ENCODE measurements at regions not wholly inside any gene's neighbourhood (a gene's known extent, or its start where the extent isn't known, plus 50 kb on each side); places are given as distances from the start of the nearest gene placed in this dataset.
A peak's percentile ranks its signal among the peaks of the same experiment; 100 is the strongest.

DNA sequence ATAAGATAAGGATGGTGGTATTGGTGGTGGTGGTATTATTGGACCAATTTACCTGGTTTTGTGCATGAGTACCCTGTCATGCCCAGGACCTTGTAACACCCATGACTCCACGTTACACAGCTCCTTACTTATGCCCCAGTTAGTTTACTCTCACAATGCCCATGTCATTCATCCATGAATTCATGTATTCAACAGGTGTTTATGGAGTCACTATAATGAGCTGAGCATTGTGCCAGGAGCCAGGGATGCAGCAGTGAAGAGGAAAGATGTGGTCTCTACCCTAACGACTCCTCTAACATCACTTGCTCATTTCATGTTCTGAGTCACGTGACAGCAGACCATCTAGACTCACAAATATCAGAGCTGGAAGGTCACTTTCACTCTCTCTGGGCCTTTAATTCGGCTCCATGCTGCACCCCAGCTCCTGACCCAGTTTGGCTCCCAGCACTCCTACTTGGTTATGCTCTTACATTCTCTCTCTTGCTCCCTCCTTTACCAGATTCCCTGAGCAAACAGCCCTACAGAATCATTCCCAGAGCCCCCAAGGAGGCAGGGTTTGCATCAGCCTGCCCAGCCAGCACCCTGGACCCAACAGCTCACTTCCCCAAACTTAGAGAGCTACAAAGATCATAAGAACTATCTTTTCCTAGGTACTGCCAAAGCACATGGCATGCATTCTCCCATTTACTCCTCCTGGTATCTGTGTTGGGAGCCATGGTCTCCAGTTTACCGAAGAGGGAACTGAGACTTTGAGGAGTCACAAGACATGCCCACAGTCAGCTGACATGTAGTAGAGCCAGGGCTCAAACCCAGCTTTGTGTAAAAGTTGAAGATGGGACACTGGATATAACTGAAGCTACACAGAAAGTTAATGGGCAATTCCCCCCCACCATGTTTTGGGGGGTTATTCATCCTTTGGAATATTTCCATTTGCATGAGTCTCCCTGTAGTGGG lies 449.9 kb downstream of the LRATD1 start:
- no peak for DNase-seq (ENCODE audit: low read depth, low spot score)

DNA sequence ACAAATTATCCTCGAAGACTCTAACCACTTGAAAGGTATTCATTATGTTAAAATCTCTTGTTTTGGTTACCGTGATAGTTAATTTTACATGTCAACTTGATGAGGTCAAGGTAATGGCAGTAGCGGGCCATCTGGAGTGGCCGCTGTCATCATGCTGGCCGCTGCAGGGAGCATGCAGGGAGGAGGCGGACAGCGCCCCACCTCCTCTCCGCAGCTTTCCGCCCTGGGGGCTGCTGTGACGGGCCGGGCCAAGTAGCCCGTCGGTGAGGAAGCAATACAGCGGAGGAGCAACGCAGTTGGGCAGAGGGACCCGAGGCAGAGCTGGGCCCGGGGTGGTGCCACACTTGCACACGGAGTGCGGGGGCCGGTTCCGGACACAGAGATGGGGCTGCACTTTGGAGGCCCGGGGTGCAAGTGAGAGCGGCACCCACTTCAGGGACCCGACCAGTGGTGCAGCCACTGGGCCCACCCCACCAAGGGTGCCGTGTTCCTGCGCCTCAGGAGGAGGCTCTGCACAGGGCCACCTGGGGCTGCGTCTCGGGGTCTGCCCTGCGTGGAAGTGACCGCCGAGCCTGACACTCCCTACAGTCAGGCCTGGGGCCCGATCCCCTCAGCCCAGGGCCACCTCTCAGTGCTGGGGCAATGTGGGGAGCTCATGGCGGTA lies 452.4 kb downstream of the LRATD1 start:
- peak; percentile 83 for DNase-seq (ENCODE audit: low read depth, low spot score)

DNA sequence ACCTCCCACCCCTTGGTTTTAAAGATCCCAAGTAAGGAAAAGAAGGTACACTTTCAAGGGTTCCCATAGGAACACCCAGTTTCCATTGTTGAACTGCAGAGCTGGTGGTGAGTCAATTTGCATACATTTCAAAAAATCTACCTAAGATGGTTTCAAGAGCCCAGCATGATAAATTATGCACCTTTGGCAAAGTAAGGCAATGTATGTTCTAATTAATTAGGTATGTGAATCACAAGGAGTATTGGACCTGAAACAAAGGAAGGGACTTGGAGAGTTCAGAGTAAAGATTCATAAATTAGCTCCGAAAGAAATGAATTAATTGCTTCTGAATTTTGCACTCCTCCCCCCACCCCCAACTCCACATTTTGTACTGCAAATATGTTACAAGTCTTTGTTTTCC lies 459.7 kb downstream of the LRATD1 start:
- DNase-seq (ENCODE audit: low read depth, low spot score): no peak

DNA sequence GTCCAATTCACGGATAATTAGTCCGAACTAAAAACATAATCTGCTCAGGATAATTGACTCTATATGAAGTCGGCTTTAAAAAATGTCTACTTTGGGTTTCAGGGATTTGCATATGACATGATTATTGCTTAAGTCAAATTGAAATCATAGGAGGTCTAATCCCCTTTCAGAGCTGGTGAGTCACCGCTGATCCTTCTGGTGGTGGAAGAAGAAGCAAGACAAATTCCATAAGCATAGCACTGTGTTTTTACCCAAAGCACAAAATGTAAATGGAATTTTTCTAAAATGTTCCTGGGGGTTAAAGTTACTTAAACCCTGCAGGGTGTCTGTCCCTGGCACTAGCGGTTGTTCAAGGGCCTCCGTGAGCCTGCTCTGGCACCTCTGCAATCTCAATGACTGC lies 460.2 kb downstream of the LRATD1 start:
- no peak for DNase-seq (ENCODE audit: low read depth, low spot score)

DNA sequence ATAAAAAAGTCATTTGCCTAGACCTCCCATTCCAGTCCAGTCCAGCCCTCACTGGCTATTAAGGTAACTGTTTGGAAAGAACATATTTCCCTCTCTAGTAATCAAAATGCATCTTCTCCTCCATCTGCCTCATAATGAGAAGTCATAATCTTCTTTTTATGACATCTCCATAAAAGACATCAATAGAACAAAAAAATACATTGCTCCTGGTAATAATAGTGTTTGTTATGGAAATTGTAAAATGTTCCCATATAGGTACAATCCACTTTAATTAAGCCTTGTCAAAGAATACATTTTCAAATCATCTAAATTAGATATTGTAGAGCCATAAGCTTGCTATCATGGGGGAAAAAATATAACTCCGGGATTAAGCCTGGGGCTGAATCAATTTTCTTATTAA lies 461.6 kb downstream of the LRATD1 start:
- DNase-seq (ENCODE audit: low read depth, low spot score): no peak

DNA sequence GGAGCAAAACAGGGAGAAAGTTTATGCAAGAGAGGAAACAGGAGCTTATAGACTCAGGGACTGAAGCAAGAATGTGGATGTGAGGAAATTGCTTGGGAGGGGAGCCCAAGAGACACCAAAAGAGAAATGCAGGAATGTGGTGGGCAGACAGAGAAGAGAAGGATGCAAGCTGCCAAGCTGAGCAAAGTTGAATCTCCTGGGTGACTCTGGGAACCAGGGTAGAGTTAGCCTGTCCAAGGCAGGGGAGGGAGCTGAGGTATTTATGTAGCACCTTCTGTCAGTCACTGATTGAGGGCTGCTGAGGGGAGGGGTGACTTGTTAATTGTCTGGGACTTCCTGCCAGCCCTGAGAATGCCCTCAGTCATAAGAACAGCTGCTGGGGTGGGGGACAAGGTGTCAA lies 464.3 kb downstream of the NBAS start:
- DNase-seq (ENCODE audit: low read depth, low spot score): peak; percentile 36

DNA sequence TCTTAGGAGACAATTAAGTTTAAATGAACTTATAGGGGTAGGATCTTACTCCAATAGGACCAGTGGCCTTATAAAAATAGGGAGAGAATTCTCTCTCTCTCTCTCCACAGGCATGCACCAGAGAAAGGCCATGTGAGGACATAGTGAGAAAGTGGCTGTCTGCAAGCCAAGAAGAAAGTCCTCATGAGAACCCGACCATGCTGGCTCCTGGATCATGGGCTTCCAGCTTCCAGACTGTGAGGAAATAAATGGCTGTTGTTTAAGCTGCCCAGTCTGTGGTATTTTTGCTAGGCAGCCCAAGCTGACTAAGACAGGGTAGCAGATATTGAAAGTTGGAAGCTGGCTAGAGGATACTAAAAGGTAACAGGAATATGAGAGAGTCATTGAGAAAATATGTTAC lies 454.0 kb downstream of the NBAS start:
- no peak for DNase-seq (ENCODE audit: low read depth, low spot score)

DNA sequence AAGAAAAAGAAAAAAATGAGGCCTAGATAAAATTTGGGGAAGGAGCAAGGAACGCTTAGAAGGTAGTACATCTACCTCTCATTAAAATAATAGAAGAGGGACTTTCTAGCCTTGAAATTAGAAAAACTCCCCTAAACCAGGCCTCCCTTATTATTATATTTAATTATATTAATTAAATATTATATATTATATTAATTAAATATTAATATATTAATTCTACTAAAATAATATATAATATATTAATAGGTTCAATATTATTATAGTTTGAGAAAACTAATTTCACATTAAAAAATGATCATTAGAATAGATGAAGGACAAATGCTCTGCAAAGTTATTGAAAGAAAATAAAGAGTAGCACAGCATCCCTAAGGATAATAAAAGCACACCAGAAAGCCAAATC lies 449.4 kb downstream of the NBAS start:
- no peak for DNase-seq (ENCODE audit: low read depth, low spot score)

DNA sequence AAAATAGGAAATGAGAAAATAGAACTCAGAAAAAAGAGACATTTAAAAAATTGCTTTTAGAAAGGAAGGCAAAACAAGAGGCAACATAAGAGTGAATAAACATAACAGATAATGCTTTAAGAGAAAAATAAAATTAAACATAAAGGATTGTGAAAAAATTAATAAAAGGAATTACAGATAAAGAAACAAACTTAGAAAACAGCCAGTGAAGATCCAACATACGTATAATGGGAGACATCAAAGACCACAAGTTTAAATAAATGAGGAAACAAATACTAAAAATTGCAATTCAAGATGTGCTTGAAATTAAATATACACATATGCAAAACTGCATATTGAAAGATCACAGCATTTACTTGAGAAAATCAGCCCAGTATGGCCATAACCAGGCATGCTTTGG lies 448.9 kb downstream of the NBAS start:
- DNase-seq (ENCODE audit: low read depth, low spot score): no peak

DNA sequence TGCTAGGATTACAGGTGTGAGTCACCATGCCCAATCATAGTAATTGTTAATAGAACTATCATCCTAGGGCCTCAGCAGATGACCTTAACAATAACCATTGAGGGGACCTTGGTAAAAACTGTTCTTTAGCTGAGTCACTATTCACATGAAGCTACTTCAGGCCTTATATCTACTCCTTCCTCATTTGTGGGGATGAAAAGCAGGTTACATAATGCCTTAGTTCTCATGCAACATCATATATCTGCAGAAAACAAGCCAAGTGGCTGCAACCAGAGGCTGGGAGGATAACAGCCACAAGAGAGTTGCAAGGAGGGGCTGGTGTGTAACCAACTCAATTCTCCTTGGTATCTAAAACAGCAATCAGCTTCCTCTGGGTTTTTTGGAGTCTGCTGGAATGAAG lies 445.4 kb downstream of the NBAS start:
- DNase-seq (ENCODE audit: low read depth, low spot score): no peak

DNA sequence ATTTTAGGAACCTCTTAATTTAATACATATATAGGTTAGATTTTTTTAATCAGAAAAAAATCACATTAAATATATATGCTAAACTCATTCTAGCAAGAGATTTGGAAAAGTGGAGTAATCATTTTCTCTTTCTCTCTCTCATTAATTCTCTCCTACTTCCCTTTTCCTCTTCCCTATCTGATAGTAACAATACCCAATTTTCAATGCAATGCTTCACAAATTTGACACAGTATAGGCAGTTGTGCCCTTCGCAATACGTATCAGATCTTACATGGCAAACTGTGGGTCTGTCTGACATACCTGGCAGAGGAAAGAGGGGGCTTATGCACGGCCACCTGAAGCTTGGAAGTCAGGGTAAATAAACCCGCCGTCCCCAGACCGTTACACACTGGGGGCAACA lies 444.3 kb downstream of the NBAS start:
- no peak for DNase-seq (ENCODE audit: low read depth, low spot score)

All from ELF-1 (cell line).